ENCODE measurements at regions not wholly inside any gene's neighbourhood (a gene's known extent, or its start where the extent isn't known, plus 50 kb on each side); places are given as distances from the start of the nearest gene placed in this dataset.

DNA sequence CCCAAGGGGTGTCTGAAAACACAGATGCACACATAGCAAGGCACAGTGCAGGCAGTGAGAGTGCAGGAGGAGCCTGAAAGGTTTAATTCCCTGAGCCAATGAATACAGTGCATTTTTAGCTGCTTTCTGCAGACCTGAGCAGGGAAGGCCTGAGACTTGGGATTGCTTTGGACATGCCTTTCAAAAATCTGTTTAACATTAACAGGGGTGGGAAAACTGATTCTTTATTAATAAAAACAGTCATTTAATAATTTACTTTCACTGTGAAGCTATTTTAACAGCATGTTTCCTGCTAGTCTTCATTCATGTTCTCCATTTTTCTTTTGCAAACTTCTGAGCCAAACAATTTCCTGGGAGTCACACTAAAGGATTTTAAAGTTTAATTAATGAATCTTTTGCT lies 488.1 kb downstream of the SMARCA1 start:
- Histone ChIP-seq H3K27ac (no peak overlapping the region), H3K27me3 (no peaks in the 10 kb centered on the region), H3K4me2 (no peak overlapping the region), H3K4me3 (no peak overlapping the region), H3K9ac (no peak overlapping the region), H3K9me3 (ENCODE audit: low read depth) (no peaks in the 10 kb centered on the region), H3K79me2 (ENCODE audit: low read depth) (no peaks in the 10 kb centered on the region), H4K20me1 (ENCODE audit: low read depth) (no peaks in the 10 kb centered on the region), H3F3A (ENCODE audit: low read depth) (no peaks in the 10 kb centered on the region), H3K4me1 (no peaks in the 10 kb centered on the region), H3K36me3 (no peaks in the 10 kb centered on the region), H2AFZ (replicated peaks) (no peak overlapping the region)
- H3K9me3 Mint-ChIP-seq: no peaks in the 10 kb centered on the region
- no peak for TF ChIP-seq EZH2phosphoT487 (IDR thresholded peaks at IDR 0.05)
- no peak for TF ChIP-seq EZH2 (IDR thresholded peaks at IDR 0.05)
- no peak for TF ChIP-seq CTCF (IDR thresholded peaks at IDR 0.05)
- no peaks in the 10 kb centered on the region for H3K36me3 Mint-ChIP-seq
- H3K4me1 Mint-ChIP-seq: peaks cover 8% of the 10 kb centered on the region
- DNase-seq (ENCODE audit: low spot score): no peak
- no peak overlapping the region for H3K27ac Mint-ChIP-seq
- no peak overlapping the region for H3K4me3 Mint-ChIP-seq
- no peaks in the 10 kb centered on the region for H3K27me3 Mint-ChIP-seq (ENCODE audit: insufficient read depth, low read depth)

DNA sequence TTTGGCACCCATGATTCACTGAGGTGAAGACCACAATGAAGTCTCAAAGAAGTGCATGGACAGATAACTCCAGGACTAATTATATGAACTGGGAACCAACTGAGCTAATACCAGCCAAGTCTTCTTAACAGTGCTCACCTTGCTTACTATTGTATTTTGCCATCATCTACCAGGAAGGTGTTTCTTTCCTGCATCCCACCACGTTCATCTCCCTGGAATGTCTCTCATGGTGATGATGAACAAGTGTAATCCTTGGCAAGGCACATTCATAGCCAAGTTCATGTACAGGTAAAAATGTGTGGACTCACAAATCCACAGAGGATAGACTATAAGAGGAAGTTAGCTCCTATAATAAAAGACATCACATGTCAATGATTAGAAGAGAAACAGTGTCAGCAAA lies 489.1 kb downstream of the SMARCA1 start:
- no peak for DNase-seq (ENCODE audit: low spot score)
- Histone ChIP-seq H3K27me3 (no peaks in the 10 kb centered on the region), H3K9ac (no peak overlapping the region), H3K79me2 (ENCODE audit: low read depth) (no peaks in the 10 kb centered on the region), H3K4me3 (no peak overlapping the region), H4K20me1 (ENCODE audit: low read depth) (no peaks in the 10 kb centered on the region), H3K4me2 (no peak overlapping the region), H2AFZ (replicated peaks) (no peak overlapping the region), H3K27ac (no peak overlapping the region), H3K4me1 (no peaks in the 10 kb centered on the region), H3K9me3 (ENCODE audit: low read depth) (no peaks in the 10 kb centered on the region), H3K36me3 (no peaks in the 10 kb centered on the region), H3F3A (ENCODE audit: low read depth) (no peaks in the 10 kb centered on the region)
- H3K9me3 Mint-ChIP-seq: no peaks in the 10 kb centered on the region
- H3K27me3 Mint-ChIP-seq (ENCODE audit: insufficient read depth, low read depth): no peaks in the 10 kb centered on the region
- H3K4me3 Mint-ChIP-seq: no peak overlapping the region
- H3K4me1 Mint-ChIP-seq: peaks cover 8% of the 10 kb centered on the region
- H3K27ac Mint-ChIP-seq: no peak overlapping the region
- no peaks in the 10 kb centered on the region for H3K36me3 Mint-ChIP-seq
- TF ChIP-seq EZH2phosphoT487 (IDR thresholded peaks at IDR 0.05) (no peak), EZH2 (IDR thresholded peaks at IDR 0.05) (no peak), CTCF (IDR thresholded peaks at IDR 0.05) (no peak)

DNA sequence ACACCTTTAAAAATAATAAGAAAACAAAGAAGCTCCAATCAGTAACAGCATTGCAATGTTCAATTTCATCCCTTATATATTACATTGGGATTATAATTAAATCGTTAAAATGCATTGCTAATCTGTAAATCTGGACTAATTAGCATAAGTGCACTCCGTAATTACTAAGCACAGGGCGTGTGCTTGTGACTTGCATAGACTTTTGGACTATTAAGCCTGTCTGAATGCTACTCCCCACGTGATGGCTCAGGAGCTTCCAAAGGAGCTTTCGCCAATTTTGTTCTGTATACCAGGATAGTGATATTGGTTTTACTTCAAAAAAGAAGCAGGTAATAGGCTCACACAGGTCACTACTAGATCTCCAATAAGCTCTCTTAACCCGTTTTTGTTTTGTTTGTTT lies 497.1 kb downstream of the SMARCA1 start:
- TF ChIP-seq CTCF (IDR thresholded peaks at IDR 0.05) (no peak), EZH2phosphoT487 (IDR thresholded peaks at IDR 0.05) (no peak), EZH2 (IDR thresholded peaks at IDR 0.05) (no peak)
- no peaks in the 10 kb centered on the region for H3K79me2 ChIP-seq (ENCODE audit: low read depth)
- no peaks in the 10 kb centered on the region for H3K36me3 ChIP-seq
- Mint-ChIP-seq H3K4me3 (no peak overlapping the region), H3K36me3 (peaks cover 2% of the 10 kb centered on the region), H3K27me3 (ENCODE audit: insufficient read depth, low read depth) (no peaks in the 10 kb centered on the region), H3K4me1 (no peaks in the 10 kb centered on the region), H3K9me3 (peaks cover 12% of the 10 kb centered on the region), H3K27ac (no peak overlapping the region)
- no peaks in the 10 kb centered on the region for H3K9me3 ChIP-seq (ENCODE audit: low read depth)
- H3K4me2 ChIP-seq: no peak overlapping the region
- H3F3A ChIP-seq (ENCODE audit: low read depth): no peaks in the 10 kb centered on the region
- H3K4me1 ChIP-seq: no peaks in the 10 kb centered on the region
- no peak overlapping the region for H2AFZ ChIP-seq (replicated peaks)
- no peak overlapping the region for H3K4me3 ChIP-seq
- DNase-seq (ENCODE audit: low spot score): no peak
- H4K20me1 ChIP-seq (ENCODE audit: low read depth): no peaks in the 10 kb centered on the region
- H3K27me3 ChIP-seq: no peaks in the 10 kb centered on the region
- H3K27ac ChIP-seq: no peak overlapping the region
- H3K9ac ChIP-seq: no peak overlapping the region

DNA sequence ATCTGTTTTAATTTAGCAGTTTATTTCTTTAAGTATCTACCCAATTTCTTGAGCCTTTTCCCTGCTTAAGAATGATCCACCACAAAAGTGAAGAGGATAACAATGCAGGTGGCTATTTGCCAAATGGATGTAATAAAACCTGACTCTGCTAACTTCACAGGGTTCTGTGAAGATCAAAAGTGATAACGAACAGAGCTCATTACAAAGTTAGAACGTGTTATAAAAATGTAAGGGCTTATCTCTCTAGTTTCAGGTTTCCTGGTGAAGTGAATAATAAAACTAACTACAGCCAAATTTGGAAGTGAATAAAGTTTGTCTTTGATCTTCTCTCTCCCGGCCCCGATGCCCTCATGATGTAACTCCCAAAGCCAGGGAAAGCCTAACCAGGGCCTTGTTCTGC lies 497.9 kb downstream of the SMARCA1 start:
- Histone ChIP-seq H3F3A (ENCODE audit: low read depth) (no peaks in the 10 kb centered on the region), H4K20me1 (ENCODE audit: low read depth) (no peaks in the 10 kb centered on the region), H3K4me1 (no peaks in the 10 kb centered on the region), H3K27me3 (no peaks in the 10 kb centered on the region), H3K79me2 (ENCODE audit: low read depth) (no peaks in the 10 kb centered on the region), H3K36me3 (no peaks in the 10 kb centered on the region), H3K9me3 (ENCODE audit: low read depth) (no peaks in the 10 kb centered on the region), H3K27ac (no peak overlapping the region), H3K9ac (no peak overlapping the region), H3K4me2 (no peak overlapping the region), H3K4me3 (no peak overlapping the region), H2AFZ (replicated peaks) (no peak overlapping the region)
- Mint-ChIP-seq H3K4me3 (no peak overlapping the region), H3K4me1 (no peaks in the 10 kb centered on the region), H3K36me3 (peaks cover 2% of the 10 kb centered on the region), H3K27ac (no peak overlapping the region), H3K27me3 (ENCODE audit: insufficient read depth, low read depth) (no peaks in the 10 kb centered on the region), H3K9me3 (peaks cover 12% of the 10 kb centered on the region)
- TF ChIP-seq EZH2 (IDR thresholded peaks at IDR 0.05) (no peak), EZH2phosphoT487 (IDR thresholded peaks at IDR 0.05) (no peak), CTCF (IDR thresholded peaks at IDR 0.05) (no peak)
- DNase-seq (ENCODE audit: low spot score): no peak
